ENCODE measurements at regions not wholly inside any gene's neighbourhood (a gene's known extent, or its start where the extent isn't known, plus 50 kb on each side); places are given as distances from the start of the nearest gene placed in this dataset.

GRCh38 chr10:3992382-3993178, 207.6 kb upstream of the KLF6 start:
- DNase-seq (ENCODE audit: low read depth), result no peak
- TF ChIP-seq CTCF (IDR thresholded peaks at IDR 0.05; ENCODE audit: low read depth, low read length, missing control alignments), result no peak
- H3K4me3 ChIP-seq (ENCODE audit: low read depth, low read length), result no peak overlapping the region

- no peak for TF ChIP-seq CTCF (IDR thresholded peaks at IDR 0.05; ENCODE audit: low read depth, low read length, missing control alignments)
- H3K4me3 ChIP-seq (ENCODE audit: low read depth, low read length), result no peak overlapping the region
- no peak for DNase-seq (ENCODE audit: low read depth)
These were observed 205.3 kb upstream of the KLF6 start for GRCh38 chr10:3990307-3990706.

- TF ChIP-seq CTCF (IDR thresholded peaks at IDR 0.05; ENCODE audit: low read depth, low read length, missing control alignments), result no peak
- no peak overlapping the region for H3K4me3 ChIP-seq (ENCODE audit: low read depth, low read length)
- no peak for DNase-seq (ENCODE audit: low read depth)
These were observed 202.3 kb upstream of the KLF6 start for GRCh38 chr10:3987143-3987974.

DNA sequence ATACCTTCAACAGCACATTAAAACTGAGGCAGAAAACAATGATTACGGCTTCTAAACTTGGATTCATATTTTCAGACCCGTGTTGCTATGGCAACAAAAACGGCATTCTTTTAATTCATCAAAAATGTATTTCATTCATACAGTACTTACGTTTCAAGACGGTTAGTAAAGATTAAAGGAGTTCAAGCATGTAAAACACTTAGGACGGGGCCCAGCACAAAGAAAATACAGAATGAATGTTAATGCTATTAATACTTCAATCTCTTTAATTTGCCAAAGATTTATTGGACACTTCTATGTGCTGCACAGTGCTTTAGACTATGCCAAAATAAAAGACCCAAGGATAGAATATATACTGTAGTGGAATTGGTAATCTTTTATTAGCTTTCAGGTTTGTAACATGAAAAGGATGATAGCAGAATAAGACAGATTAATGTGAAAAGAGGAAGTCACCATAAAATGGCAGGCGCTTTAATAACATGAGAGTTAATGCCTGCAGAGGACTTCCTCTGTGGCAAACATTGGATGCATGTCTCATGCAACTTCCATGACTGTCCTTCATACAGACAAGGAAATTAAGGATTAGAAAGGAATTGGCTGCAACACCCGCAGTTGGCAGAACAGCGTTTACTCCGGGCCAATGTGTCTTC, 201.6 kb upstream of the KLF6 start:
- DNase-seq (ENCODE audit: low read depth), result no peak
- H3K4me3 ChIP-seq (ENCODE audit: low read depth, low read length), result no peak overlapping the region

DNA sequence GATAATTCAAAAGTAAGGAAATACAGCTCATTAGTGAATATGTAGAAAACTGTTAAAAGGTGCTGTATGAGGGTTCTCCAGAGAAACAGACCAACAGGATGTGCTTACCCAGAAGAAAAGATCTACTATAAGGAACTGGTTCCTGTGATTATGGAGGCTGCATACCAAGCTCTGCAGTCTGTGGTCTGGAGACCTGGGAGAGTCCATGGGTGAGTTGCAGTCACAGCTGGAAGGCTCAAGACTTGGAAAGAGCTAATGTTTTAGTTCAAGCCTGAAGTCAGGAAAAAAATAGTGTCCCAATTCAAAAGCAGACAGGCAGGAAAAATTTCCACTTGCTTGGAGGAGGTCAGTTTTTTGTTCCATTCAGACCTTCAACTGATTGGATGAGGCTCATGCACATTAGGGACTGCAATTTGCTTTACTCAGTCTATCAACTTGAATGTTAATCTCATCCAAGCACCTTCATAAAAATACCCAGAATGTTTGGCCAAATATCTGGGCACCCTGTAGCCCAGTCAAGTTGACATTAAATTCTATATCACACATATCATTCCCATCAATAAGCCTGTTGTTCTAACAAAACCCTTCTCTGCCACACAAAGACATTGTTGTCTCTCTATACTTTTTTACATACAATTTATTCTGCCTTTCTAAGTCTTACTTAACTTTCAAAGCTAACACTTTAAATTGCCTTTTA, 197.9 kb upstream of the KLF6 start:
- no peak overlapping the region for H3K4me3 ChIP-seq (ENCODE audit: low read depth, low read length)
- no peak for DNase-seq (ENCODE audit: low read depth)
- no peak for TF ChIP-seq CTCF (IDR thresholded peaks at IDR 0.05; ENCODE audit: low read depth, low read length, missing control alignments)

More for the DNA sequence above, 201.6 kb upstream of the KLF6 start:
- no peak for TF ChIP-seq CTCF (IDR thresholded peaks at IDR 0.05; ENCODE audit: low read depth, low read length, missing control alignments)

DNA sequence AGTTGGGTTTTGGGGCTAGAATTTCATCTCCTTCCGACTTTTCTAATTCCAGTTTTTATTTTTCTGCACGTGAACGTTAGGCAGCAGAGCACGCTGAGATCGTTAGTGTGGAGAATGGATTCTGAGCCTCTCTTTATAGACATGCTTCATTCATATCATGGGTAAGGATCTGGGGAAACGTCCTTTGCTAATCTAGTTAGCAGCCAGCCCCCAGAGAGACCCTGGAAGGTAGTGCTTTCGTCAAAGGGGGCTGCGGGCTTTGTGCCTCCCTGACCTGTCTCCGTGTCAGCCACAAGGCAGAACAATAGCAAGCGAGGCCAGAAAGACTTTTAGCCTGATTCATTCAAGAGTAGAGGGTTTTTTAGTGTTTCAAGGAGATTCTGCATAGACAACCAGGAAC, 196.3 kb upstream of the KLF6 start:
- no peak for DNase-seq (ENCODE audit: low read depth)
- no peak overlapping the region for H3K4me3 ChIP-seq (ENCODE audit: low read depth, low read length)
- no peak for TF ChIP-seq CTCF (IDR thresholded peaks at IDR 0.05; ENCODE audit: low read depth, low read length, missing control alignments)

Data from GM12864 (cell line).